ENCODE measurements at regions not wholly inside any gene's neighbourhood (a gene's known extent, or its start where the extent isn't known, plus 50 kb on each side); places are given as distances from the start of the nearest gene placed in this dataset.

DNA sequence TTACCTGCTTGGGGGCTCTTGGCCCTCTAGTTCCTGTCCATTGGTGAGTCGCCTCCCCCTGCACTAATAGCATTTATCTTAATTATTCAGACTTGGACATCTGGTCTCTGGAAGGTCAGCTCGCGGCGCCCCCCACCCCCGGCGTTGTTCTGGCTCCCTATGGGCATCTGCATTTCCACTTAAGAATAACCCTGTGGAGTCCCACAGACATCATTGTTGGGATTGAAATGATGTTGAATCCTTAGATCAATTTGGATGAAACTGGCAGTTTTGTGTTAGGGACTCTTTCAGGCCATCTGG is 313.8 kb upstream of the HS6ST1 start:
- intact Hi-C loops (cut with micrococcal nuclease) = no loop called here
- TF ChIP-seq, protein P1, sequence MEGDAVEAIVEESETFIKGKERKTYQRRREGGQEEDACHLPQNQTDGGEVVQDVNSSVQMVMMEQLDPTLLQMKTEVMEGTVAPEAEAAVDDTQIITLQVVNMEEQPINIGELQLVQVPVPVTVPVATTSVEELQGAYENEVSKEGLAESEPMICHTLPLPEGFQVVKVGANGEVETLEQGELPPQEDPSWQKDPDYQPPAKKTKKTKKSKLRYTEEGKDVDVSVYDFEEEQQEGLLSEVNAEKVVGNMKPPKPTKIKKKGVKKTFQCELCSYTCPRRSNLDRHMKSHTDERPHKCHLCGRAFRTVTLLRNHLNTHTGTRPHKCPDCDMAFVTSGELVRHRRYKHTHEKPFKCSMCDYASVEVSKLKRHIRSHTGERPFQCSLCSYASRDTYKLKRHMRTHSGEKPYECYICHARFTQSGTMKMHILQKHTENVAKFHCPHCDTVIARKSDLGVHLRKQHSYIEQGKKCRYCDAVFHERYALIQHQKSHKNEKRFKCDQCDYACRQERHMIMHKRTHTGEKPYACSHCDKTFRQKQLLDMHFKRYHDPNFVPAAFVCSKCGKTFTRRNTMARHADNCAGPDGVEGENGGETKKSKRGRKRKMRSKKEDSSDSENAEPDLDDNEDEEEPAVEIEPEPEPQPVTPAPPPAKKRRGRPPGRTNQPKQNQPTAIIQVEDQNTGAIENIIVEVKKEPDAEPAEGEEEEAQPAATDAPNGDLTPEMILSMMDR (IDR thresholded peaks at IDR 0.05; ENCODE audit: borderline replicate concordance) = no peak
- H3K36me3 ChIP-seq = no peaks in the 10 kb centered on the region
- H3K9me3 ChIP-seq (replicated peaks) = no peaks in the 10 kb centered on the region
- H3K4me1 ChIP-seq = no peaks in the 10 kb centered on the region
- H3K27ac ChIP-seq (replicated peaks) = no peak overlapping the region
- no peak for DNase-seq
- H3K4me3 ChIP-seq = no peak overlapping the region
- H3K27me3 ChIP-seq (ENCODE audit: low read depth) = peaks cover under 1% of the 10 kb centered on the region

DNA sequence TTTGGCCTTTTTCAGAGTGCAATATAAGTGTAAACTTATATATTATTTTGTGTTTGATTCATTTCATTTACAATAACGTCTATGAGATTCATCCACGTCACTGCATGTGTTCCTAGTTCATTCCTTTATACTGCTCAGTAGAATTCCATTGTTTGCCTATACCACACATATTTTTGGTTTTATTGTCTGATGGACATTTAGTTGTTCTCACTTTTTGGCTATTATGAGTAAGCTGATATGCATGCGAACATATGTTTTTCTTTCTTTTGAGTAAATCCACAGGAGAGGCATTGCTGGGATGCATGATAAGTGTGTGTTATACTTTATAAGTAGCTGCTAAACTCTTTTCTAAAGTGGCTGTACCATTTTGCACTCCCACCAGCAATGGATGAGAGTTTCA is 314.8 kb upstream of the HS6ST1 start:
- no peak for DNase-seq
- TF ChIP-seq, protein P1 (IDR thresholded peaks at IDR 0.05; ENCODE audit: borderline replicate concordance) = no peak
- no peaks in the 10 kb centered on the region for H3K9me3 ChIP-seq (replicated peaks)
- no peaks in the 10 kb centered on the region for H3K4me1 ChIP-seq
- H3K27ac ChIP-seq (replicated peaks) = no peak overlapping the region
- H3K36me3 ChIP-seq = no peaks in the 10 kb centered on the region
- no peaks in the 10 kb centered on the region for H3K27me3 ChIP-seq (ENCODE audit: low read depth)
- H3K4me3 ChIP-seq = no peak overlapping the region
- intact Hi-C loops (cut with micrococcal nuclease) = no loop called here

DNA sequence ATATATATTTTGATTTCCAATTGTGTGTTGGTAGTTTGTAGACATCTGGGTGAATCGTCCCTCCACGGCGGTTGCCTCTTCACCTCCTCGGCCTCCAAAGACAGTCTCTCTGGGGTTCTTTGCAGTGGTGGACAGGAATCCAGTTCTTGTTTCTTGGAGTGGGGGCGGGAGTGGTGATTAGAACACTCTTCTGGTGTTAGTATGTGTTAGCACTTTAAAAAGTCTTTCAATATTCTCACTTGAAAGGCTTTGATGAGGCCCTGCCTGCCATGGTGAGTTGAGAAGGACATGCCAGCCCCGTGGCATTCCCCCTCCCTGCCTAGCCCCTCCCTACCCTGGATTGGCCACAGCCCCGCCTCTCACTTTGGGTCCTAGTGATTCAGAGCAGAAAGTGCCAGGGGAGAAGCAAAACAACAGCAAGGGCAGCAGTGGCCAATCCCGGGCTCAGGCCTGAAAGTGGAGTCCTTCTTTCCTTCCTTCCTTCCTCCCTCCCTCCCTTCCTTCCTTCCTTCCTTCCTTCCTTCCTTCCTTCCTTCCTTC is 316.8 kb upstream of the HS6ST1 start:
- no peak overlapping the region for H3K27ac ChIP-seq (replicated peaks)
- no peaks in the 10 kb centered on the region for H3K9me3 ChIP-seq (replicated peaks)
- TF ChIP-seq, protein P1 (IDR thresholded peaks at IDR 0.05; ENCODE audit: borderline replicate concordance) = no peak
- no peak overlapping the region for H3K4me3 ChIP-seq
- intact Hi-C loops (cut with micrococcal nuclease) = no loop called here
- H3K27me3 ChIP-seq (ENCODE audit: low read depth) = no peaks in the 10 kb centered on the region
- H3K36me3 ChIP-seq = no peaks in the 10 kb centered on the region
- no peaks in the 10 kb centered on the region for H3K4me1 ChIP-seq
- DNase-seq = no peak

DNA sequence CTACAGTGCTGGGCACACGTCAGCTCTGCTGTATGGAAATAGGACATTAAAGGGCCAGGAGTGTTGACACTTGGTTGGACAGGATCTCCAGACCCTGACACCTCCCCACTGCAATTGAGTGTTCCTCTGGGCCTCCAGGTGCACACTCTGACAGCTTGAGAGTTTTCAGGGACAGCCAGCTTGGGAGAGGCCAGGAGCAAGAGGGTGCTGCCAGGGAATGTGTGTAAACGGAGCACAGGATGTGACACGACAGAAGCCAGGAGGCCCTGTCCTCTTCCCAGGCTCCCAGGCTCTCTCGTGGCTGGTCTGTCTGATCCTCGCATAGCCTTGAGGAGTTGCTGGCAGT is 318.1 kb upstream of the HS6ST1 start:
- no peak for DNase-seq
- H3K27ac ChIP-seq (replicated peaks) = no peak overlapping the region

DNA sequence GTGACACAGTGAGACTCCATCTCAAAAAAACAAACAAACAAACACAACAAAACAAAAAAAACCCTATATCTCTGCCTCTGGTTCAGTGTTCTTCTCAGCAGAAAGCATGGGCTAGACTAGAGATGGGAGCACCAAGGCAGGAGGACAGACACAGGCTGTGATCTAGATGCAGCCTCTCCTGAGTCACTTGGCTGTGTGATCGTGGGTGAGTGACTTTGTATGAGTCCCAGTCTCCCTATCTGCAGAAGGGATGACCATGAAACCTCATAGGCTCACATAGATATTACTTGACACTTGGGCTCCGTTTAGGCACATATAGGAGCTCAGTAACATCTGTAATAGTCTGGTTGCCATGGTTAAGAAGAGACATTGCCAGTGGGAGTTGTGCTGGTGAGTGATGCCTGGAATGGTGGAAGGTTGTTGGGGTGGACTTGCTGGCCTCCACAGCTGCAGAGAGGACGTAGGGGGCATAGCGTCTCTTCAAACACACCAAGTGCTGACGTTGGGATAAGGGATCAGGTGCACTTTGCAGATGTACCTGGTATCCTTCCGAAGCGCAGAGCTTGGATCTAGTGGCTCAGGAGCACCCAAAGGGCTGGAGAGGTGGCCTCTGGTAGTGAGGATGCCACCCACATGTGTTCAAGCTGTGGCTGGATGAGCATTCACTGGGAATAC is 318.9 kb upstream of the HS6ST1 start:
- DNase-seq = no peak
- TF ChIP-seq, protein P1 (IDR thresholded peaks at IDR 0.05; ENCODE audit: borderline replicate concordance) = no peak

More for the DNA sequence above, 318.1 kb upstream of the HS6ST1 start:
- no peak overlapping the region for H3K4me3 ChIP-seq
- no peaks in the 10 kb centered on the region for H3K9me3 ChIP-seq (replicated peaks)
- H3K4me1 ChIP-seq = no peaks in the 10 kb centered on the region
- no peaks in the 10 kb centered on the region for H3K27me3 ChIP-seq (ENCODE audit: low read depth)
- no peaks in the 10 kb centered on the region for H3K36me3 ChIP-seq
- intact Hi-C loops (cut with micrococcal nuclease) = no loop called here
- TF ChIP-seq, protein P1 (IDR thresholded peaks at IDR 0.05; ENCODE audit: borderline replicate concordance) = no peak

More for the DNA sequence above, 318.9 kb upstream of the HS6ST1 start:
- no peaks in the 10 kb centered on the region for H3K9me3 ChIP-seq (replicated peaks)
- no peaks in the 10 kb centered on the region for H3K27me3 ChIP-seq (ENCODE audit: low read depth)
- H3K4me3 ChIP-seq = no peak overlapping the region
- no peak overlapping the region for H3K27ac ChIP-seq (replicated peaks)
- intact Hi-C loops (cut with micrococcal nuclease) = no loop called here
- H3K36me3 ChIP-seq = no peaks in the 10 kb centered on the region
- H3K4me1 ChIP-seq = no peaks in the 10 kb centered on the region

Data from left ventricle myocardium inferior (tissue), 1 donor.